Stomach (tissue), 4 donors: ENCODE measurements at regions not wholly inside any gene's neighbourhood (a gene's known extent, or its start where the extent isn't known, plus 50 kb on each side); places are given as distances from the start of the nearest gene placed in this dataset.

ENCODE experiments used
- CTCF ChIP-seq, 7 experiments: fragments of 450-650 bp in 4 of 7; fragments of 200-600 bp in 3 of 7; sonication (generic) in 3 of 7; IDR thresholded peaks; one replicate each; pipeline ENCODE4 v1.5.1; 2016 to 2019; ENCODE audit warnings: antibody characterized with exemption in 7 of 7, control low read depth in 2 of 7, mild to moderate bottlenecking in 1 of 7
- POLR2A ChIP-seq, 4 donors: fragments of 450-650 bp; IDR thresholded peaks; one replicate each; pipeline ENCODE4 v1.6.1; 2016; ENCODE audit warnings: antibody characterized with exemption in 4 of 4, control low read depth in 2 of 4, mild to moderate bottlenecking in 1 of 4, moderate library complexity in 1 of 4

- TF ChIP-seq CTCF (IDR thresholded peaks at IDR 0.05) (no peak), POLR2A (IDR thresholded peaks at IDR 0.05) (no peak)
Measured at GRCh38 chr1:57833296-57833695, 409.4 kb upstream of the DAB1 start.
